ENCODE measurements at regions not wholly inside any gene's neighbourhood (a gene's known extent, or its start where the extent isn't known, plus 50 kb on each side); places are given as distances from the start of the nearest gene placed in this dataset.

DNA sequence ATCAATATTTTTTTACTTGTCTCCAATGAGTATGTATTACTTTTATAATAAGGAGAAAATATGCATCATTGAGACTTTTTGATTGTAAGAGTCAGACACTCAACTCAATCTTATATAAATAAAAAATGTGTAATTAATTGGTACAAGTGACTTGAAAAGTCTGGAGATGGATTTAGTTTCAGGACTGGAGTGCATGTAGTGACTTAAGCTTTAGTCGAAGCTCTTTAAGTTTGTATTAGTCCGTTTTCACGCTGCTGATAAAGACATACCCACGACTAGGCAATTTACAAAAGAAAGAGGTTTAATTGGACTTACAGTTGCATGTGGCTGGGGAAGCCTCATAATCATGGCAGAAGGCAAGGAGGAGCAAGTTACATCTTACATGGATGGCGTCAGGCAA is 60.7 kb upstream of the NKD1 start:
- TF ChIP-seq, protein P1, sequence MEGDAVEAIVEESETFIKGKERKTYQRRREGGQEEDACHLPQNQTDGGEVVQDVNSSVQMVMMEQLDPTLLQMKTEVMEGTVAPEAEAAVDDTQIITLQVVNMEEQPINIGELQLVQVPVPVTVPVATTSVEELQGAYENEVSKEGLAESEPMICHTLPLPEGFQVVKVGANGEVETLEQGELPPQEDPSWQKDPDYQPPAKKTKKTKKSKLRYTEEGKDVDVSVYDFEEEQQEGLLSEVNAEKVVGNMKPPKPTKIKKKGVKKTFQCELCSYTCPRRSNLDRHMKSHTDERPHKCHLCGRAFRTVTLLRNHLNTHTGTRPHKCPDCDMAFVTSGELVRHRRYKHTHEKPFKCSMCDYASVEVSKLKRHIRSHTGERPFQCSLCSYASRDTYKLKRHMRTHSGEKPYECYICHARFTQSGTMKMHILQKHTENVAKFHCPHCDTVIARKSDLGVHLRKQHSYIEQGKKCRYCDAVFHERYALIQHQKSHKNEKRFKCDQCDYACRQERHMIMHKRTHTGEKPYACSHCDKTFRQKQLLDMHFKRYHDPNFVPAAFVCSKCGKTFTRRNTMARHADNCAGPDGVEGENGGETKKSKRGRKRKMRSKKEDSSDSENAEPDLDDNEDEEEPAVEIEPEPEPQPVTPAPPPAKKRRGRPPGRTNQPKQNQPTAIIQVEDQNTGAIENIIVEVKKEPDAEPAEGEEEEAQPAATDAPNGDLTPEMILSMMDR (IDR thresholded peaks at IDR 0.05), result no peak
- TF ChIP-seq POLR2A (IDR thresholded peaks at IDR 0.05) (no peak), POLR2AphosphoS5 (IDR thresholded peaks at IDR 0.05; ENCODE audit: insufficient read depth in 1 of 2, low read depth in 1 of 2) (no peak)

Data from vagina (tissue), 2 donors.